ENCODE measurements at regions not wholly inside any gene's neighbourhood (a gene's known extent, or its start where the extent isn't known, plus 50 kb on each side); places are given as distances from the start of the nearest gene placed in this dataset.
"Not testable (repeated sequence)": the region's sequence is repeated elsewhere in the genome, so short reads cannot be mapped to it uniquely, and the experiment has no call there.

DNA sequence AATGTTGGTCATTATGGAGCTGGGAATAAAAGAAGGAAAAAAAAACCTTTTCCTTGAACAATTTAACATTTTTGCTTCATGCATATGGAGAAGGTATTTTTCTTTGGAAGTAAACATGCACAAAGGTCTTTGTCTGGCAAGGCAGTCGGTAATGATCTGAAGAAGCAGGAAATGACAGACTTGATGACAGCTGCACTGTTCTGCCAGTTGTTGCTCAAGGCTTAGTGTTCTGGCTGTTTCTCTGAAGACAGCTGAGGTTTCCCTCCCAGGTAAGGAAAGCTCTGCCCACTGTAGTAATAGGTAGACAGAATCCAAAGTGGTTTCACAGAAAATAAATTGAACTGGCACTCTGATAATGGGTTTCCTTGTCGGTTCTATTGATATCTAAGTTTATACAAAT is 308.4 kb upstream of the GCFC2 start:
- no peak for DNase-seq (ENCODE audit: low read depth, low spot score)

GRCh38 chr2:76009484-76009883 is 298.8 kb upstream of the GCFC2 start:
- no peak for DNase-seq (ENCODE audit: low read depth, low spot score)

GRCh38 chr2:76008001-76008702 is 297.4 kb upstream of the GCFC2 start:
- DNase-seq (ENCODE audit: low read depth, low spot score): no peak

DNA sequence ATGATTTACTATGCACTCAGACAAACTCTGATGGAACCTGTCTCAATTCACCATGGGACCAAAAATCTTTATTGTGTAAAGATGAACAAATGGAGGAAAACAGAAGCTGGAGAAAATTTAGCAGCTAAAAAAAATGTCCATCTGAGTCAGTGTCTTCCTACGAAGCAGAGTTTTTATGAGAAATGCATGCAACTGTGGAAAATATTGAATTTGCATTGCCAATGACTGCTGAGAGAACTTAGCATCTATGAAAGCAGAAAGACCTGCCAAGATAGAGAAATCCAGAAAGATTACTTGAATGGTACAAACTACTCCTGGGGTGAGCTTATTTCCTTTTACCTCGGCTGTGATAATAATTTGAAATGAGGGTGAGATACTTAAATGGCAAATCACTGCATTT is 289.7 kb upstream of the GCFC2 start:
- DNase-seq (ENCODE audit: low read depth, low spot score): no peak

- DNase-seq (ENCODE audit: low read depth, low spot score): no peak
Observed at GRCh38 chr2:75998451-75998850, 287.7 kb upstream of the GCFC2 start.

DNA sequence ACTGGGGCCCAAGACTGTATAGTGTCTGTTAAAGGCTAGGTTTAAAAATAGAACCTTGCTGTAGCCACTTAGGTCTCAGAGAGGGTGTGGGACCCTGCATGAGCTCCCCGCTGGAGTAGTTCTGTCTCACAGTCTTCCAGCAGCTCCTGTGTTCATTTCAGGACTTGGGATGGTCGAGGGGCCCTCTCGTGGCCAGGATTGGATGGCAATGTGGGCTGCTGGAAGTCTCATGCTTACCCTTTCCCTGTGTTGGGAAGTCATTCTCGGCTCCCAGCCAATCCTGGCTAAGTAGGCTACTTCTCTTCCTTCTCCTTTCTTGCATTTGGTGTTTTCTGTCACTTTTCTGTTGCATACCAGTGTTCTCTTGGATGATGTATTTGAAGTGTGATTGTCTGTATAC is 284.0 kb upstream of the GCFC2 start:
- no peak for DNase-seq (ENCODE audit: low read depth, low spot score)

GRCh38 chr2:75988622-75989021 is 277.9 kb upstream of the GCFC2 start:
- DNase-seq (ENCODE audit: low read depth, low spot score): not testable (repeated sequence)

- no peak for DNase-seq (ENCODE audit: low read depth, low spot score)
Observed at GRCh38 chr2:75986617-75987016, 275.9 kb upstream of the GCFC2 start.

DNA sequence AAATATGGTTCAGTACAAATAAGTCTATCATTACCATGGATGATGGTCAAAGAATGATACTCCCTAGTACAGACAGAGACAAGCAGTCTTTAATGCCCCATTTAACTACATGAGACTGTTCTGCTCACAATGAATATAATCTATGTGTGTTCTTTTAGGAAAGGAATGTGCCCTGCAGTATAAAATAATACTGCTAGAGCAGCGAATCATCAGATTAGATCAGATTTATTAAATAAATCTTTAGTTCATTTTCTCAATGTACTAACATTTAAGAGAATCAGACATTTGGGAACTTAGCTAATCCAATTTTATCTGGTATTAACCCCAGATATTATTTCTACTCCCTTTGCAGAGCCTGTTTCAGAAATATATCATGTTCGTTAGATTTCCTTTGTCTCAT is 272.0 kb upstream of the GCFC2 start:
- DNase-seq (ENCODE audit: low read depth, low spot score): no peak

- DNase-seq (ENCODE audit: low read depth, low spot score): no peak
Observed at GRCh38 chr2:75964646-75965045, 253.9 kb upstream of the GCFC2 start.

- no peak for DNase-seq (ENCODE audit: low read depth, low spot score)
Observed at GRCh38 chr2:75960472-75961009, 249.8 kb upstream of the GCFC2 start.

GRCh38 chr2:75959724-75960471 is 249.2 kb upstream of the GCFC2 start:
- no peak for DNase-seq (ENCODE audit: low read depth, low spot score)

DNA sequence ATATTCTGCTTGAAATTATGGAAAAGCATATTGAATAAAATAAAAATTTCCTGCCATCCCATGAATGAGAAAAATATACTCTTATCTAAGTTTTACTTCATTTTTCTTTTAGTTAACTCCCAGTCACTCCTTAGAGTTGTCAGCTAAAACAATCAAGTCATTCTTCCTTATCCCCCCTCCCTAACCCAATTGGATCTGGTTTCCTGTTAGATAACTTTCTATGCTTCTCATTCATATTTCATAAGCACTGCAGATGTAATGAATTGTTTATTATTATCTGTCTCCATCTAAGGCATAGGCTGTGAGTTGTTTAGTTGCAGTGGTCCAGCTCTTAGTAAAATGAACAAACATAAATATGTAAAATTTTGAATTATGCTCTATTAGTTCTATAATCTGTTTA is 244.0 kb upstream of the GCFC2 start:
- DNase-seq (ENCODE audit: low read depth, low spot score): no peak

DNA sequence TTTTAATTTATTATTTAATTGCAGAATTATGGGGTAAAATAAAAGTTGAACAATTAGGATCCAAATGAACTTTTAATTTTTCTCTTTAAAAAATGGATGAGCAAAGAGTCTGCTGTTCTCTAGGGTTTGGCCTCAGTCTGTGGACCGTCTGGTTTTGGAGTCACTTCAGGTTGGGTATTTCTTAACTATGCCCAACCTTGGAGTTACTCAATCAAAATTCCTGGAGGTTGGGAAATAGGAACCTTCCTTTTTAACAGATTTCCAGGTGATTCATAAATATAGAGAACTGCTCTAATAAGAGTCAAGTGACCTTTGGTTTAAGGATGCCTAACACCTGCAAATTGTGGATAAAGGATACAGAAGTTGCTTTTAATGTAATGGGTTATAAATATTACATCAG is 241.5 kb upstream of the GCFC2 start:
- DNase-seq (ENCODE audit: low read depth, low spot score): no peak

GRCh38 chr2:75949385-75950030 is 238.8 kb upstream of the GCFC2 start:
- no peak for DNase-seq (ENCODE audit: low read depth, low spot score)

DNA sequence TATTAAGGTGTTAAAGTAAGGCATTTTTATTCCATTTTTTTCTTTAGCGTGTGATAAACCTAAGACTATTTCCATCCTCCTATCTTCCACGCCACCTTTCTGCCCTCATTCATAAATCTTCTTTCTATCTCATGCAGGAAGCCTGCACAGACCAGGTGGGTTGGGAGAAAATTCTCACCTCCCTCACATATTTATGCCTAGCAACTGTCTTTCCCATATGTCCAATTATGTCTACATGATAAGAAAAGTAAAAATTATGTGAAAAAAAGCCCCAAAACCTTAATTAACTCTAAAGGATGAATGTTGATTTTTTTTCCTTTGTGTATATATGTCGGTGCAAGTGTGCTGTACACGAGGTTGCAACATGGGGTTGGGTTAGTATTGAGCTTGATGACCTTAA is 225.6 kb upstream of the GCFC2 start:
- no peak for DNase-seq (ENCODE audit: low read depth, low spot score)

DNA sequence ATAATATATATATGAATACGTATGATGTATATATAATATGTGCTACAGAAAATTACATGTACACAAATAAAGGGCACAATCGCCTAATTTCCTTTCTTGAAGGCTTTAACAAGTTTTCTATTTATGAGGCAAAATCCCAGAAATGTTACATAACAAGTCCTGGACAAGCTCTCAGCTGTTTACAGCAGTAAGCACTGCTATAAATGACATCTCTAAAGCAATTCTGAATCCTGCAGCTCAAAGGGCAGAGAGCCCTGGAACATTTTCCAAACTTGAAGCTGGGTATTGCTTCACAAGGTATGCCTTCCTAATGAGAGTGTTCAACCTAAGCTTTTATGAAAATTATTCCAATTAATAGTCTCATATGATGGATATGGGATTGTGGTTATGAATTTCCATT is 222.3 kb upstream of the GCFC2 start:
- DNase-seq (ENCODE audit: low read depth, low spot score): no peak

GRCh38 chr2:75928093-75928492 is 217.4 kb upstream of the GCFC2 start:
- no peak for DNase-seq (ENCODE audit: low read depth, low spot score)

DNA sequence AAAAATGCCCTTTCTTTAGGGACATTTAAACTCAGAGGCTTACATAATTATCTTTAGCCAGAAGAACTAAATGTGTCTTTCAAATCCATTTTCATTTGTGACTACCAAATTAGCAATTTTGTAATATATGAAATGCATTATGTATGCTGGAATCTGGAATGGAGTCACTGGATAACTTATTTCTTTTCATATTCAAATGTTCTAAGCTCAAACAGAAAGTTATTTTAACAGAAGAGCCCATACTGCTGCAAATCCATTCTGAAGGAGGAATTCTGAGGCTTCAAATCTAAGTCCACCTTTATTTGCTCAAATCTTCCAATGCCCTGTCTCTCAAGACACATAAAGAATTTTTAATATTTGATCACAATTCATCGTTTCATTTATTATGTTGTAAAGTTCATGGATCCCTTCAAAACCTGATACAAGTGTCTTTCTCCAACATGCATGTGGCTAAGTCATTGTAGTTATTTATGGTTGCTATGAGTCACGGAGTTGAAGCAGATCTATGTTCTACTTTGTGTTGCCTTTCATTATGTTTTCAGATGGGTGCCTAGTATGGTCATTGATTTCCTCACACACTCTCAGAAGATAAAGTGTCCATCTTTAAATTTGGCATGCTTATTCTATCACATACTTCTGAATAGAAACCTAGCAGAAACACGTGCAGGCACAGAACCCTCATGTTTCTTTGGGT is 214.8 kb upstream of the GCFC2 start:
- DNase-seq (ENCODE audit: low read depth, low spot score): no peak

GRCh38 chr2:75922191-75922590 is 211.5 kb upstream of the GCFC2 start:
- DNase-seq (ENCODE audit: low read depth, low spot score): no peak

- DNase-seq (ENCODE audit: low read depth, low spot score): no peak
Observed at GRCh38 chr2:75920859-75921551, 210.3 kb upstream of the GCFC2 start.

Data from smooth muscle cell of the brain vasculature (primary cell).